HG03039 (cell line): ENCODE measurements at regions not wholly inside any gene's neighbourhood (a gene's known extent, or its start where the extent isn't known, plus 50 kb on each side); places are given as distances from the start of the nearest gene placed in this dataset.
"Not testable (repeated sequence)": the region's sequence is repeated elsewhere in the genome, so short reads cannot be mapped to it uniquely, and the experiment has no call there.

Experiments used
- ATAC-seq: cut with Tn5 transposase; IDR thresholded peaks from one replicate; pipeline ENCODE4 v1.9.1; 2021; ENCODE audit warnings: mild to moderate bottlenecking, moderate library complexity; ENCODE audit not compliant: unreplicated experiment

- ATAC-seq: not testable (repeated sequence)
These were observed 4545.7 kb upstream of the TPTE start for GRCh38 chr21:5975719-5976118.

- ATAC-seq: not testable (repeated sequence)
These were observed 4523.8 kb upstream of the TPTE start for GRCh38 chr21:5997586-5997985.

- not testable (repeated sequence) for ATAC-seq
These were observed 4505.8 kb upstream of the TPTE start for GRCh38 chr21:6015422-6016057.

GRCh38 chr21:6020460-6020859, 4500.9 kb upstream of the TPTE start:
- not testable (repeated sequence) for ATAC-seq

- ATAC-seq: not testable (repeated sequence)
These were observed 4500.2 kb upstream of the TPTE start for GRCh38 chr21:6020953-6021716.

GRCh38 chr21:6021717-6022270, 4499.6 kb upstream of the TPTE start:
- not testable (repeated sequence) for ATAC-seq

GRCh38 chr21:6023331-6023730, 4498.1 kb upstream of the TPTE start:
- ATAC-seq: not testable (repeated sequence)

GRCh38 chr21:6025139-6025538, 4496.2 kb upstream of the TPTE start:
- not testable (repeated sequence) for ATAC-seq

GRCh38 chr21:6027497-6027896, 4493.9 kb upstream of the TPTE start:
- ATAC-seq: not testable (repeated sequence)

GRCh38 chr21:6034124-6034678, 4487.2 kb upstream of the TPTE start:
- ATAC-seq: not testable (repeated sequence)

GRCh38 chr21:6034820-6035473, 4486.4 kb upstream of the TPTE start:
- not testable (repeated sequence) for ATAC-seq

GRCh38 chr21:6035474-6036155, 4485.8 kb upstream of the TPTE start:
- ATAC-seq: not testable (repeated sequence)

- ATAC-seq: not testable (repeated sequence)
These were observed 4482.2 kb upstream of the TPTE start for GRCh38 chr21:6039224-6039623.

- not testable (repeated sequence) for ATAC-seq
These were observed 4481.3 kb upstream of the TPTE start for GRCh38 chr21:6040095-6040494.

GRCh38 chr21:6043430-6044275, 4477.7 kb upstream of the TPTE start:
- ATAC-seq: not testable (repeated sequence)

- not testable (repeated sequence) for ATAC-seq
These were observed 4476.7 kb upstream of the TPTE start for GRCh38 chr21:6044695-6045094.

GRCh38 chr21:6049930-6050329, 4471.5 kb upstream of the TPTE start:
- not testable (repeated sequence) for ATAC-seq

- ATAC-seq: not testable (repeated sequence)
These were observed 4469.3 kb upstream of the TPTE start for GRCh38 chr21:6052109-6052508.

- not testable (repeated sequence) for ATAC-seq
These were observed 4468.2 kb upstream of the TPTE start for GRCh38 chr21:6053145-6053544.
